Dermis blood vessel endothelial cell (primary cell): ENCODE measurements at regions not wholly inside any gene's neighbourhood (a gene's known extent, or its start where the extent isn't known, plus 50 kb on each side); places are given as distances from the start of the nearest gene placed in this dataset.

ENCODE experiments used
- DNase-seq: peaks from one replicate; pipeline ENCODE4 v3.0.0; 2010

- no peak for DNase-seq
Observed at GRCh38 chrX:97787311-97787710, 903.6 kb downstream of the RPA4 start.

- no peak for DNase-seq
Observed at GRCh38 chrX:97787849-97788248, 904.1 kb downstream of the RPA4 start.

- no peak for DNase-seq
Observed at GRCh38 chrX:97790850-97791249, 907.1 kb downstream of the RPA4 start.

DNA sequence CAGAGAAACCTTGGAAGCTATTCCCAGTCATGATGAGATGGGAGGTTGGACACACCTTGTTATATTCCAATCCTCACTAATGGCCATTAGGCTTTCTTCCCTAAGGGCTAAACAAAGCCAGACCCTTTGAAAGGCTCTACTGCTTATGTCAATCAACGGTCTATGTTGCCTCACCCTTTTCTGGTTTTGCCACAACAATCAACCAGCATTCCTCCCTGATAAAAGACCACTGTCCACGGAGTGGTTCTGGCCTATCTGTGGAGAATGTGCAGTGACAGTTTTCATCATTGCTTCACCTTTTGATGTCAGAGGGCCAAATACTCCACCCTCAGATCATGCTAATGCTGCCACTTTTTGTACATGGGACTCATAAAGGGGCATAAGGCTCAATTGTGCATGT is 913.4 kb downstream of the RPA4 start:
- no peak for DNase-seq

DNA sequence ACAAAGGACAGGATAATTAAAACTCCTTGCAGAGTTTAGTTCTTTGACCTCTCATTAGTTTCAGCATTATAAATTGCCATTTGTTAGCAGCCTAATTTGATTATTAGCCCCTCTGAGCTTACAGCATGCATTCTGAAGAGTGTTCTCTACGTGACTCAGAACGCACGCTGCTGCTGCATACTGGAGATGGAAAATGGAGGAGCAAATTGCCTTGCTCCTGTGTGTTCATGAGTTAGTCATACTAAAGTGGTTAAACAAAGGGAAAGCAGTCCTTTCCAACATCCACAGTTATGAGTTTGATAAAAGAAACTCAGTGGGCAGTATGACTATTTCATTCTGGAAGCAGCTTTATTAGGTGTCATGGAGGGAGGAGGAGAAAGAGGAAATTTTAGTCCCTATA is 922.5 kb downstream of the RPA4 start:
- DNase-seq, result no peak

DNA sequence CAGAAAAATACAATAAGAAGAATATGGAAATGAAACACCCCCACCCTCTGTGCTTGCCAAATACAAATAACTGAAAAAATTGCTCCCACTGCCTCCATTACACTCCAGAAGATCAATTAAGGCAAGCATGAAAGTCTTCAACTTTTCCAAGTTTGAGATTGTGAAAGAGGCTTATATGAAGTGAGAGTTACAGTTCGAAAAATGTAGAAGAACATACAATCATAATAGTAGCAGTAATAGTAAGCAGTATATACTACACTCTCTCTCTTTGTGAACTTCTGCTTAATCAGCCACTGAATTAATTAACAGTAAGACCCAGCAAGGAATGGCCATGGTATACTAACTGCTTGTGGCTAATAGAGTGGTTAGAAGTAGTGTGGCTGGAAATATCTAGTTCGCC is 923.2 kb downstream of the RPA4 start:
- no peak for DNase-seq

DNA sequence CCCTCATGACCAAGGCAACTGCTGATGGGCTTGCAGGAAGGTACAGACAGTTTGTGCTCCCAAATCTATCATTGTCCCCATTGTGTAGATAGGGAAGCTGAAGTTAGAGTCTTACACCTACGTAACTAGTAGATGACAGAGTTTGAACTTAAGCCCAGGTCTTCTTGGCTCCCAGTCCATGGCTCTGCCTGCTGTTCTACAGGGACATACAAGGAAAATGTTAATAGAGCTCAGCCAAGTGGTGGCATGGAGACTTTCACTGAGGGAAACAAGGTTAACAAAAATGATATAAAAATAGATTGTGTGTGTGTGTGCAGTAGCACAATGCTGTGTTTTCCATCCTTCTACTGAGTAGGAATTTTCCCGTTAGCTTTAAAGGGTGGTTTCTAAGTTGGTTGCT is 936.5 kb downstream of the RPA4 start:
- no peak for DNase-seq

DNA sequence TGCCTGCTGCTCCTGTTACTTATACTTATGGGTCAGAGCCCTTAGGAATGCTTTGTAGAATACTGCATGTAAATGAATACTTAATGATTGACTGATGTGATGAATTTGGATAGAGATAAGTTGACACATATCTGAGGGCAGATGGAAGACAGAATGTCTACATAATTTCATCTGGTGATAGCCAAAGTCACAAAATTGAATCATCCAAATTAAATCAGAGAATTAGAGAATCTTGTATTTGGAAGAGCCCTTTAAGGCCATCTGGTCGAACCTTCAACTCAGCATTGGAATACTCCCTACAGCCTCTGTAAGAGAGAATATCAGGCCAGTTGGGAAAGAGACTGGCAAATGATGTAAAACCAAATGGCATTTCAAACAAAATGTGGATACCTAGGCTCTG is 944.8 kb downstream of the RPA4 start:
- DNase-seq, result no peak

DNA sequence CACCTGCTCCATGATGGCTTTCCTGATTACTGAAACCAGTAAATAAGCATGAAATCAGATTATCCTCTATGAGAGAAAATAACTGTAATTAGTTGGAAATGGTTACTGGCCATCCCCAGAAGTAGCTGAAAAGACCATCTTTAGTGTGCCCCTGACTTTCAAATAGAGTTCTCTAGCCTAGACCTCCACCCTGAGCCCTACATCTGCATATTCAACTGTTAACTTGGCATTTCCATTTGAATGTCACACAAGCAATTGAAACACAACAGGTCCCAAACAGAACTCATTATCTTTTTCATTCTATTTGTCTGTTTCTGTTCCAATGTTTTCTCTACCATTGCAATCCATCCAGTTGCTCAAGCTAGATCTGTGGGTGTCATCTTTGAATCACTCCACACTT is 952.3 kb downstream of the RPA4 start:
- no peak for DNase-seq

DNA sequence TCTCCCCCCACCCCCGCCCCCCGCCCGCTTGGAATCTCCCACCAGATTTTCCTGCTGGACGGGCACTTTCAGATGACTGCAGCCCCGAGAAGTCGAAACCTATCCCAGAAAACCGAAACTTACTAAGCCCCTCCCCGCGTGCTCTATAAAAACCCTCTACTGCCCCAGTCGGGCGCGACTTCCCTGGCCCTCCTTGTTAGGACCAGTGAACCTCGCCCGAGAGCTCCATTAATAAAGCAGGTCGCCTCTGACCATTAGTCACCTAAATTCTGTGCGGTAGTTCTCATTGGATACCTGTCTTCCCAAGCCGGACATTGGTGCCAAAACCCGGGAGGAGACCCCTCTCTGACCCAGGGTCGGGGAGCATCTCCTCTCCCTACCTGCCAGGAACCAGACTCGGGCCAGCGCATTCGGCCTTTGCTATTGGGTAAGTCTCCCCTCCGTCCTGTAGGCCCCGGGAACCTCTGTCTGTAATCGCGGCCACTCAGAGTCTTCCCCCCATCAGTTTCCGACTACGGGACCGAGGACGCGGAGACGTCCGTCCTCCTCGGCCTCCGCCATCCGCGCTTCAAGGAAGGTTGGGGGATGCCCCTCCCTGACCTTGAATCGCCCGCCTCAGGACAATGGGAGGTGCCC is 958.0 kb downstream of the RPA4 start:
- DNase-seq, result no peak

DNA sequence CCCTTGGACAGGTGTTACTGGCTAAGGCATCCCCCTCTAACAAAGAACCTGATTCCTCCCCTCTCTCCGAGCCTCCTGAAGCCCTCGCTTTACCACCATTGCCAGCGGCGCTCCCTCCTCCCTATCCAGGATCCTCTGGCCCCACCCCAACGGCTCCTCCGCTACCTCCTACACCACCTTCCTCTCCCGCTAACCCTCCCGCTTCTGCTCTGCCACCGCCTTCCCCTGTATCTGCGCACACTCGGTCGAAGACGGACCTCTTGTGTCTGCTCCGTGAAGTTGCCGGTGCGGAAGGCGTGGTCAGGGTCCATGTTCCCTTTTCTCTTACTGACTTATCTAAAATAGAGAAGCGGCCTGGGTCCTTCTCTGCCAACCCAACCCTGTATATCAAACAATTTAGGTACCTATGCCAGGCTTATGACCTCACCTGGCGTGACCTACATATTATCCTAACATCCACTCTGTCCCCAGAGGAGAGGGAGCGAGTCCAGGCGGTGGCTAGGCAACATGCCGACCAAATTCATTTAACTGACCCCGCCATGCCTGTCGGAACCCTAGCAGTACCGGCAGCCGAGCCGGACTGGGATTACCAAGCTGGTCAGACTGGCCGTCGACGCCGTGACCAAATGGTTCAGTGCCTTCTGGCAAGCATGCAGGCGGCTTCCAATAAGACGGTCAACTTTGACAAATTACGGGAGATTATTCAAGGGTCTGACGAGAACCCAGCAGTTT is 958.9 kb downstream of the RPA4 start:
- DNase-seq, result no peak

DNA sequence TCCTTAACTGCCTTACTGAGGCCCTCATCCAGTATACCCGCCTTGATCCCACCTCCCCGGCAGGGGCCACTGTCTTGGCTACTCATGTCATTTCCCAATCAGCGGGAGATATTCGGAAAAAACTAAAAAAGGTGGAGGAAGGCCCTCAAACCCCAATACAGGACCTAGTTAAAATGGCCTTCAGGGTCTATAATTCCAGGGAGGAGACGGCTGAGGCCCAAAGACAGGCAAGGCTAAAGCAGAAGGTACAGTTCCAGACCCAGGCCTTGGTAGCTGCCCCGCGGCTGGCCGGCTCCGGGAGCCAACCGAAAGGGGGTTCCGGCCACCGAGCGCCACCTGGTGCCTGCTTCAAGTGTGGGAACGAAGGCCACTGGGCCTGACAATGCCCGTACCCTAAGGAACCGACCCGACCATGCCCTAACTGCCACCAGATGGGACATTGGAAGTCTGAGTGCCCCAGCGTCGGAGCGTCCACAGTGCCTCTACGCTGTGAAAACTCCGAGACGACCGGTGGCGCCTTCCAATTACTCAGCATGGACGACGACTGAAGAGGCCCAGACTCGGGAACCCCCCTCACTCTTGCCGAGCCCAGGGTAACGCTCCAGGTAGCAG is 959.6 kb downstream of the RPA4 start:
- no peak for DNase-seq

DNA sequence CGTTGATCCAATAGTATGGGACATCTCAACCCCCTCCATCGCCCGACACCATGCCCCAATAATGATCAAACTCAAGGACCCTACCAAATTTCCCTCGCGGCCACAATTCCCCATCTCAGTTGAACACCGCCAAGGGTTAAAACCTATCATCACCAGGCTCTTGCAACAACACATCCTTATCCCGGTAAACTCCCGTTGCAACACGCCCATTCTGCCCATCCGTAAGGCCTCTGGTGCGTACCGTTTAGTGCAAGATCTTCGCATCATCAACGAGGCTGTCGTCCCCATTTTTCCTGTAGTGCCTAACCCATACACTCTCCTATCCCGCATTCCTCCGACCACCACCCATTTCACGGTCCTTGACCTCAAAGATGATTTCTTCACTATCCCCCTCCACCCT is 960.5 kb downstream of the RPA4 start:
- no peak for DNase-seq

- no peak for DNase-seq
Observed at GRCh38 chrX:97844943-97845342, 961.2 kb downstream of the RPA4 start.

DNA sequence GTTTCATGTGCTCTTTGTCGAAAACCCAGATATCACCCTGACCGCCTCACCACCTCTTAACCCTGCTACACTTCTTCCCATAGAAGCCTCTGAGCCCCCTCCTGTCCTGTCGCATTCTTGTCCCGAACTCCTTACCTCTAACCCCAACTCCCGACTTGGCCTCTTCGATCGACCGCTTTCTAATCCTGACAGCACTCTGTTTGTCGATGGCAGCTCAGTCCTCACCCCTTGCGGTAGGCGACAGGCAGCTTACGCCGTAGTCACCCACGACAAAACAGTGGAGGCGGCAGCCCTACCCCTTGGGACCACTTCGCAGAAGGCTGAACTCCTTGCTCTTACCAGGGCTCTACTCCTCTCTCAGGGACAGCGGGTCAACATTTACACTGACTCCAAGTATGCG is 961.7 kb downstream of the RPA4 start:
- DNase-seq, result no peak

DNA sequence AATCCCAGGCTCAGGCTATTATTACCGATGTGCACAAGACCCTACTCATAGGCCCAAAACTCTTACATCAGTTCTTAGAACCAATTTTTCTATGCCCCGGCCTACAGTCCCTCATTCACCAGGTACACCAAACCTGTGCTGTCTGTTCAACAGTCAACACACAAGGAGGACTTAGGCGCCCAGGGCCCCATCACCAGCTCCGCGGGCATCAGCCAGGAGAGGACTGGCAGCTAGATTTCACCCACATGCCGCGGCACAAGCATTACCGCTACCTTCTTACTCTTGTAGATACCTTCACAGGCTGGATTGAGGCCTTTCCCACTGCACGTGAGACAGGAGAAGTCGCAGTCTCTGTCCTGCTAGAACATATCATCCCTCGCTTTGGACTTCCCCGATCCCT is 962.5 kb downstream of the RPA4 start:
- no peak for DNase-seq

DNA sequence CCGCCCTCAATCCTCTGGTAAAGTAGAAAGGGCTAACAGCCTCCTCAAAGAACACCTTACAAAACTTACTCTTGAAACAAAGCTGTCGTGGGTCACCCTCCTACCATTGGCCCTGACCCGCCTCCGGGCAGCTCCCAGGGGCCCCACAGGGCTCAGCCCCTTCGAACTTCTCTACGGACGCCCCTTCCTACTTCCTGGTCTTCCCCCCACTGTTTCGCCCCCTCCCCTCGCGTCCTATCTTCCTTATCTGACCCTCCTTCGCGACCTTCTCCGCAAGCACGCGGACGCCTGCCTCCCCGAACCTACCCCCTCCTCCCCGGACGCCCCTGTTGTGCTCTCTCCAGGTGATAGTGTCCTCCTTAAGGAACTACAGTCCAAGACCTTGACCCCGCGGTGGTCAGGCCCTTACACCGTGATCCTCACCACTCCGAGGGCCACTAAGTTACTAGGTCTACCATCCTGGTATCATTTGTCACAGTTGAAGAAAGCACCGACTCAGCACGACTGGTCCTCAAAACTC is 963.1 kb downstream of the RPA4 start:
- DNase-seq, result no peak

- DNase-seq, result no peak
Observed at GRCh38 chrX:97847885-97848679, 964.4 kb downstream of the RPA4 start.

- no peak for DNase-seq
Observed at GRCh38 chrX:97849951-97850350, 966.2 kb downstream of the RPA4 start.

GRCh38 chrX:97850911-97851310 is 967.2 kb downstream of the RPA4 start:
- no peak for DNase-seq

- DNase-seq, result no peak
Observed at GRCh38 chrX:97854086-97854485, 970.4 kb downstream of the RPA4 start.

DNA sequence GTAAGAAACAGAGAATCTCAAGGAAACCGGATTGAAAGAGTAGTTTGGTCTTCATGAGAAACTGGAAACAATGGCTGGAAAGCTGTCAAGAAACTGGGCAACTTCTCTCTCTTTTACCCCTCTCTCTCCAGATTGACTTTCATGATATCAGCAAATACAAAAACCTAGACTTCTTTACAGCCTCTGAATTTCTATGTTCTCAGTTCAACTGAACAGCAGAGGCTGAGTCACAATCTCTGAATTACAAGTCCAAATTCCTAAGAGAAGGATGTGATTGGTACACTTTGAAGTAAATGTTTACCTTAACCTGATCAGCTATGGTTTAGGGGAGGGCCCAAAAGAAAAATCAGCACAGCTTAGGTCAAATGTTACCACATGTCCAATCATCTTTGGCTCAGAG is 974.9 kb downstream of the RPA4 start:
- DNase-seq, result peak; percentile 1

GRCh38 chrX:97860226-97860625 is 976.5 kb downstream of the RPA4 start:
- DNase-seq, result peak; percentile 3
